IMR-90 (cell line): ENCODE measurements at regions not wholly inside any gene's neighbourhood (a gene's known extent, or its start where the extent isn't known, plus 50 kb on each side); places are given as distances from the start of the nearest gene placed in this dataset.

Experiments
- ATAC-seq: fragments of 200-7000 bp; cut with Tn5 transposase; 2 replicates; pipeline ENCODE4 v1.9.1; 2020; ENCODE audit warnings: low read depth, mild to moderate bottlenecking, moderate library complexity
- BruUV-seq: library from RNA; stranded (reverse); fragments of 400-500 nt; replicated peaks from 2 replicates; lab custom pipeline; 2021; lab: Mats Ljungman, UMichigan
- CTCF ChIA-PET: fragments of 300-600 bp; formaldehyde crosslinking; extraction: SDS; loops from one replicate; lab custom pipeline; 2021; ENCODE audit warnings: antibody characterized with exemption; lab: Yijun Ruan, JAX
- POLR2A ChIA-PET: fragments of 300-600 bp; sonication (Branson Sonifier 250); formaldehyde crosslinking; loops from one replicate; lab custom pipeline; 2022; ENCODE audit warnings: antibody characterized with exemption; ENCODE audit not compliant: unreplicated experiment; lab: Charles Lee
- DNase-seq: peaks from one replicate; pipeline ENCODE4 v3.0.0; 2013
- H2AFZ ChIP-seq: replicated peaks from 2 replicates; pipeline ENCODE3; 2013; ENCODE audit warnings: low read length, mild to moderate bottlenecking; ENCODE audit not compliant: poor library complexity
- H2AK5ac ChIP-seq: 2 replicates; pipeline ENCODE4 v1.6.1; 2013; ENCODE audit warnings: low read depth, low read length, inconsistent platforms
- H2AK9ac ChIP-seq: replicated peaks from 2 replicates; pipeline ENCODE3; 2013; ENCODE audit warnings: mild to moderate bottlenecking, low read depth, low read length, moderate library complexity; ENCODE audit not compliant: poor library complexity
- H2BK120ac ChIP-seq: 2 replicates; pipeline ENCODE4 v1.6.1; 2013; ENCODE audit warnings: low read depth, low read length, inconsistent platforms
- H2BK15ac ChIP-seq: 3 replicates; pipeline ENCODE4 v1.6.1; 2013; ENCODE audit warnings: low read depth, low read length, inconsistent platforms
- H2BK20ac ChIP-seq: 2 replicates; pipeline ENCODE4 v1.6.1; 2013; ENCODE audit warnings: low read depth, mild to moderate bottlenecking, inconsistent platforms, low read length, moderate library complexity
- H2BK5ac ChIP-seq: 2 replicates; pipeline ENCODE4 v1.6.1; 2013; ENCODE audit warnings: mild to moderate bottlenecking, low read depth, low read length, inconsistent platforms; ENCODE audit not compliant: poor library complexity, severe bottlenecking
- H3K14ac ChIP-seq: replicated peaks from 2 replicates; pipeline ENCODE4 v1.6.1; 2013; ENCODE audit warnings: low read depth, low read length, inconsistent platforms
- H3K18ac ChIP-seq: 2 replicates; pipeline ENCODE4 v1.6.1; 2013; ENCODE audit warnings: low read depth, low read length, control low read depth
- H3K23ac ChIP-seq: 2 replicates; pipeline ENCODE4 v1.6.1; 2013; ENCODE audit warnings: low read depth, low read length, inconsistent platforms
- H3K27ac ChIP-seq: 2 replicates; pipeline ENCODE4 v1.5.1; 2013; ENCODE audit warnings: mild to moderate bottlenecking, control low read depth, low read length; ENCODE audit not compliant: insufficient read depth
- H3K27me3 ChIP-seq: 2 replicates; pipeline ENCODE4 v1.6.1; 2013; ENCODE audit warnings: low read length; ENCODE audit not compliant: control insufficient read depth, insufficient read depth
- H3K36me3 ChIP-seq: 2 replicates; pipeline ENCODE4 v1.6.1; 2013; ENCODE audit warnings: low read length, mixed read lengths; ENCODE audit not compliant: control insufficient read depth, insufficient read depth
- H3K4ac ChIP-seq: 2 replicates; pipeline ENCODE4 v1.6.1; 2013; ENCODE audit warnings: low read depth, low read length, inconsistent platforms
- H3K4me1 ChIP-seq: 2 replicates; pipeline ENCODE4 v1.6.1; 2013; ENCODE audit warnings: low read length, mixed read lengths; ENCODE audit not compliant: control insufficient read depth, insufficient read depth
- H3K4me2 ChIP-seq: 2 replicates; pipeline ENCODE4 v1.6.1; 2013; ENCODE audit warnings: low read depth, mild to moderate bottlenecking, control low read depth, low read length, moderate library complexity
- H3K4me3 ChIP-seq: 2 replicates; pipeline ENCODE4 v1.5.1; 2013; ENCODE audit warnings: low read depth, mild to moderate bottlenecking, control low read depth, low read length, moderate library complexity; ENCODE audit not compliant: insufficient read depth
- H3K56ac ChIP-seq: 2 replicates; pipeline ENCODE4 v1.6.1; 2013; ENCODE audit warnings: low read length, inconsistent platforms; ENCODE audit not compliant: insufficient read depth; ENCODE audit errors: extremely low read depth
- H3K79me1 ChIP-seq, 2 experiments: 2 replicates each; pipeline ENCODE4 v1.6.1; 2013; ENCODE audit warnings: low read length in 2 of 2, inconsistent platforms in 1 of 2, low read depth in 1 of 2
- H3K9ac ChIP-seq: 2 replicates; pipeline ENCODE4 v1.6.1; 2013; ENCODE audit warnings: low read depth, low read length, control low read depth
- H3K9me1 ChIP-seq: 2 replicates; pipeline ENCODE4 v1.6.1; 2013; ENCODE audit warnings: low read length, inconsistent platforms; ENCODE audit not compliant: insufficient read depth
- H3K9me3 ChIP-seq: 2 replicates; pipeline ENCODE4 v1.6.1; 2013; ENCODE audit warnings: low read length; ENCODE audit not compliant: control insufficient read depth, insufficient read depth
- H4K20me1 ChIP-seq: 2 replicates; pipeline ENCODE4 v1.6.1; 2013; ENCODE audit warnings: low read length, inconsistent platforms; ENCODE audit not compliant: insufficient read depth
- H4K5ac ChIP-seq: 2 replicates; pipeline ENCODE4 v1.6.1; 2013; ENCODE audit warnings: mild to moderate bottlenecking, low read depth, low read length, control low read depth
- H4K8ac ChIP-seq, 2 experiments: 2 replicates each; pipeline ENCODE4 v1.6.1; 2013; ENCODE audit warnings: low read depth in 2 of 2, low read length in 2 of 2, control low read depth in 1 of 2, inconsistent platforms in 1 of 2
- H4K91ac ChIP-seq: 2 replicates; pipeline ENCODE4 v1.6.1; 2013; ENCODE audit warnings: low read depth, low read length, inconsistent platforms; ENCODE audit not compliant: insufficient read depth
- BHLHE40 ChIP-seq: fragments of 150-350 bp; IDR thresholded peaks from 2 replicates; pipeline ENCODE4 v1.6.1; 2016; ENCODE audit warnings: mild to moderate bottlenecking, low read depth, low read length
- CEBPB ChIP-seq: IDR thresholded peaks from 2 replicates; pipeline ENCODE4 v1.6.1; 2012; ENCODE audit warnings: low read depth, low read length, improper control_type of control experiment
- MXI1 ChIP-seq: IDR thresholded peaks from 2 replicates; pipeline ENCODE4 v1.6.1; 2012; ENCODE audit warnings: low read depth, mild to moderate bottlenecking, low read length, moderate library complexity, borderline replicate concordance
- RAD21 ChIP-seq: IDR thresholded peaks from 2 replicates; pipeline ENCODE4 v1.6.1; 2012; ENCODE audit warnings: low read length, improper control_type of control experiment
- WGBS, 2 experiments: methylation state at CpG; one replicate each; pipeline versions ENCODE4 v1.1.5 to v1.1.7; 2013; ENCODE audit warnings: missing lambda C conversion rate in 2 of 2; ENCODE audit not compliant: insufficient read length in 1 of 2; ENCODE audit errors: extremely low coverage in 2 of 2; 5-methylcytosine and 5-hydroxymethylcytosine counted together
- dilution Hi-C: fragments of 300-500 bp; cut with HindIII; formaldehyde crosslinking; loops from one replicate; pipeline ENCODE4 v1.14.3; 2018; ENCODE audit warnings: low sequenced_read_pairs; ENCODE audit not compliant: unreplicated experiment
- in situ Hi-C: fragments of 300-500 bp; cut with MboI; formaldehyde crosslinking; loops from 3 replicates; pipeline ENCODE4 v1.14.3; 2019; ENCODE audit warnings: low sequenced_read_pairs, inconsistent platforms, mixed read lengths
- intact Hi-C: fragments of 100-400 bp; cut with micrococcal nuclease; formaldehyde crosslinking; loops from 2 replicates; pipeline ENCODE4 v1.10.0; 2022
- TF ChIP-seq, protein P1 (sequence below): fragments of 150-350 bp; IDR thresholded peaks from 2 replicates; pipeline ENCODE4 v1.6.1; 2016; ENCODE audit warnings: low read depth, mild to moderate bottlenecking, low read length, moderate library complexity, borderline replicate concordance

DNA sequence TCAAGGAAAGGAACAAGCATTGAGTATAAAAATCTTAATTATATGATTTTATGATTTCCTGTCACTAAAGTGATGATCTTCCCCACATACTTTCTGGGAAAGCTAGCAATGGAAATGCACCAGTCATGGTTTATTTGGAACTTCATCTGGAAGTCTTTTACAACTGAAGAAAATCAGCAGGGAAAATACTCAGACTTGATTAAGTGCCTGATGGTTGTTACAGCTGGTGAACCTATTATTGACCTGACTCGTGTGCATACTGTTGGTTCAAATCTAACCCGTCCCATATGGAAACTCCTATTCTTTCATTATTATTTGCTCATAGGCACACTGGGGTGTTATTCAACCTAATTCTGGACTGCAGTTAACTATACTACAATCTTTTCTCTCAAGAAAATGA is 701.8 kb upstream of the CCDC54 start:
- Histone ChIP-seq H3K9ac (no peak overlapping the region), H2AFZ (no peak overlapping the region), H3K27me3 (no peaks in the 10 kb centered on the region), H3K4me2 (no peak overlapping the region), H2AK5ac (no peak overlapping the region), H4K91ac (no peak overlapping the region), H2AK9ac (no peak overlapping the region), H3K79me1 (no peaks in the 10 kb centered on the region), H3K36me3 (no peaks in the 10 kb centered on the region), H2BK20ac (no peak overlapping the region), H2BK15ac (no peak overlapping the region), H4K20me1 (no peaks in the 10 kb centered on the region), H3K4me1 (no peaks in the 10 kb centered on the region), H3K56ac (no peak overlapping the region), H3K27ac (no peak overlapping the region), H3K4me3 (no peak overlapping the region), H3K14ac (no peak overlapping the region), H2BK5ac (no peak overlapping the region), H3K9me1 (no peaks in the 10 kb centered on the region), H3K23ac (no peak overlapping the region), H3K18ac (no peak overlapping the region), H4K5ac (no peak overlapping the region), H4K8ac (no peak overlapping the region), H3K4ac (no peak overlapping the region), H3K9me3 (no peaks in the 10 kb centered on the region), H2BK120ac (no peak overlapping the region)
- ATAC-seq (no peak), DNase-seq (no peak)
- ChIA-PET POLR2A (no interaction called here), CTCF (no interaction called here)
- no CpG with 5 or more reads among the region's 2 CpGs for WGBS, 2 experiments
- TF ChIP-seq BHLHE40: no peak
- no peak for TF ChIP-seq MXI1
- no peak for TF ChIP-seq CEBPB
- TF ChIP-seq, protein P1, sequence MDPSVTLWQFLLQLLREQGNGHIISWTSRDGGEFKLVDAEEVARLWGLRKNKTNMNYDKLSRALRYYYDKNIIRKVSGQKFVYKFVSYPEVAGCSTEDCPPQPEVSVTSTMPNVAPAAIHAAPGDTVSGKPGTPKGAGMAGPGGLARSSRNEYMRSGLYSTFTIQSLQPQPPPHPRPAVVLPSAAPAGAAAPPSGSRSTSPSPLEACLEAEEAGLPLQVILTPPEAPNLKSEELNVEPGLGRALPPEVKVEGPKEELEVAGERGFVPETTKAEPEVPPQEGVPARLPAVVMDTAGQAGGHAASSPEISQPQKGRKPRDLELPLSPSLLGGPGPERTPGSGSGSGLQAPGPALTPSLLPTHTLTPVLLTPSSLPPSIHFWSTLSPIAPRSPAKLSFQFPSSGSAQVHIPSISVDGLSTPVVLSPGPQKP: no peak
- no peak for TF ChIP-seq RAD21
- intact Hi-C loops: no loop called here
- dilution Hi-C loops: no loop called here
- BruUV-seq: no TSS peak
- in situ Hi-C loops: no loop called here
